ENCODE measurements at regions not wholly inside any gene's neighbourhood (a gene's known extent, or its start where the extent isn't known, plus 50 kb on each side); places are given as distances from the start of the nearest gene placed in this dataset.
"Not testable (repeated sequence)": the region's sequence is repeated elsewhere in the genome, so short reads cannot be mapped to it uniquely, and the experiment has no call there.

DNA sequence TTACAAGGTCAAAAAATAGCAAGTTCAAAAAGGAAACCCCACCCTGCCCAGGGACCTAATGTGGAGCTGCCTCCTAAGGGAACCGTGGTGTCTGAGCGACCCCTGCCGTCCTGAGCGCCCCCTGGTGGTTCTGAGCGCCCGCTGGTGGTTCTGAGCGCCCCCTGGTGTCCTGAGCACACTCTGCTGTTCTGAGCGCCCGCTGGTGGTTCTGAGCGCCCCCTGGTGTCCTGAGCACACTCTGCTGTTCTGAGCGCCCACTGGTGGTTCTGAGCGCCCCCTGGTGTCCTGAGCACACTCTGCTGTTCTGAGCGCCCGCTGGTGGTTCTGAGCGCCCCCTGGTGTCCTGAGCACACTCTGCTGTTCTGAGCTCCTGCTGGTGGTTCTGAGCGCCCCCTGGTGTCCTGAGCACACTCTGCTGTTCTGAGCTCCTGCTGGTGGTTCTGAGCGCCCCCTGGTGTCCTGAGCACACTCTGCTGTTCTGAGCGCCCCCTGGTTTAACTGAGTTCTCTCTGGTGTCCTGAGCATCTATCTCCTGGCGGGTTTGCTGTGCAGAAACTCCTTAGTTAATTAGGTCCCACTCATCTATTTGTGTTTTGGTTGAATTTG, 1137.5 kb downstream of the TMEM121 start:
- TF ChIP-seq, protein P1, sequence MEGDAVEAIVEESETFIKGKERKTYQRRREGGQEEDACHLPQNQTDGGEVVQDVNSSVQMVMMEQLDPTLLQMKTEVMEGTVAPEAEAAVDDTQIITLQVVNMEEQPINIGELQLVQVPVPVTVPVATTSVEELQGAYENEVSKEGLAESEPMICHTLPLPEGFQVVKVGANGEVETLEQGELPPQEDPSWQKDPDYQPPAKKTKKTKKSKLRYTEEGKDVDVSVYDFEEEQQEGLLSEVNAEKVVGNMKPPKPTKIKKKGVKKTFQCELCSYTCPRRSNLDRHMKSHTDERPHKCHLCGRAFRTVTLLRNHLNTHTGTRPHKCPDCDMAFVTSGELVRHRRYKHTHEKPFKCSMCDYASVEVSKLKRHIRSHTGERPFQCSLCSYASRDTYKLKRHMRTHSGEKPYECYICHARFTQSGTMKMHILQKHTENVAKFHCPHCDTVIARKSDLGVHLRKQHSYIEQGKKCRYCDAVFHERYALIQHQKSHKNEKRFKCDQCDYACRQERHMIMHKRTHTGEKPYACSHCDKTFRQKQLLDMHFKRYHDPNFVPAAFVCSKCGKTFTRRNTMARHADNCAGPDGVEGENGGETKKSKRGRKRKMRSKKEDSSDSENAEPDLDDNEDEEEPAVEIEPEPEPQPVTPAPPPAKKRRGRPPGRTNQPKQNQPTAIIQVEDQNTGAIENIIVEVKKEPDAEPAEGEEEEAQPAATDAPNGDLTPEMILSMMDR (IDR thresholded peaks at IDR 0.05; ENCODE audit: low read depth, low read length, poor library complexity, severe bottlenecking) = peak; percentile 100
- TF ChIP-seq EZH2phosphoT487 (IDR thresholded peaks at IDR 0.05; ENCODE audit: borderline replicate concordance, low read length) = not testable (repeated sequence)

Data from DOHH2 (cell line).